Naive B cell (primary cell): ENCODE measurements at regions not wholly inside any gene's neighbourhood (a gene's known extent, or its start where the extent isn't known, plus 50 kb on each side); places are given as distances from the start of the nearest gene placed in this dataset.
A peak's percentile ranks its signal among the peaks of the same experiment; 100 is the strongest.
"Not testable (repeated sequence)": the region's sequence is repeated elsewhere in the genome, so short reads cannot be mapped to it uniquely, and the experiment has no call there.

Source experiments
- ATAC-seq, 2 donors: fragments of 150-1000 bp; cut with Tn5 transposase; 2 replicates each; pipeline ENCODE4 v1.10.0; 2021; ENCODE audit warnings: low read depth in 2 of 2, mild to moderate bottlenecking in 2 of 2, moderate library complexity in 2 of 2
- DNase-seq: peaks from one replicate; pipeline ENCODE4 v3.0.0; 2022
- H3K27ac Mint-ChIP-seq, 6 donors: one replicate each; pipeline ENCODE4 v1.8.0; 2020 to 2022; ENCODE audit warnings: mild to moderate bottlenecking in 6 of 6, mixed read lengths in 6 of 6, moderate library complexity in 5 of 6, inconsistent platforms in 2 of 6
- H3K27me3 Mint-ChIP-seq, 3 donors: one replicate each; pipeline ENCODE4 v1.8.0; 2021 to 2022; ENCODE audit warnings: mixed read lengths in 3 of 3, mild to moderate bottlenecking in 1 of 3
- H3K36me3 Mint-ChIP-seq, 2 donors: one replicate each; pipeline ENCODE4 v1.8.0; 2020 to 2022; ENCODE audit warnings: mixed read lengths in 2 of 2, inconsistent platforms in 1 of 2, mild to moderate bottlenecking in 1 of 2
- H3K4me1 Mint-ChIP-seq, 3 donors: one replicate each; pipeline ENCODE4 v1.8.0; 2020 to 2022; ENCODE audit warnings: mixed read lengths in 3 of 3, inconsistent platforms in 1 of 3, mild to moderate bottlenecking in 1 of 3, moderate library complexity in 1 of 3
- H3K4me3 Mint-ChIP-seq, 8 donors: one replicate each; pipeline ENCODE4 v1.8.0; 2020 to 2022; ENCODE audit warnings: mild to moderate bottlenecking in 8 of 8, mixed read lengths in 8 of 8, moderate library complexity in 8 of 8, inconsistent platforms in 2 of 8
- H3K9me3 Mint-ChIP-seq, 7 donors: one replicate each; pipeline ENCODE4 v1.8.0; 2020 to 2022; ENCODE audit warnings: mixed read lengths in 7 of 7, mild to moderate bottlenecking in 5 of 7, inconsistent platforms in 2 of 7, moderate library complexity in 1 of 7

- H3K9me3 Mint-ChIP-seq = peaks cover 4 to 19% (median 11%) of the 10 kb centered on the region in 7 donors
- H3K27me3 Mint-ChIP-seq = no peaks in the 10 kb centered on the region
- H3K36me3 Mint-ChIP-seq = no peaks in the 10 kb centered on the region
- H3K4me3 Mint-ChIP-seq = no peak overlapping the region
- ATAC-seq (no peak), DNase-seq (no peak)
- H3K4me1 Mint-ChIP-seq = no peaks in the 10 kb centered on the region
- H3K27ac Mint-ChIP-seq = no peak overlapping the region
Observed at GRCh38 chr16:35210681-35211433, 1751.4 kb downstream of the TP53TG3F start.

DNA sequence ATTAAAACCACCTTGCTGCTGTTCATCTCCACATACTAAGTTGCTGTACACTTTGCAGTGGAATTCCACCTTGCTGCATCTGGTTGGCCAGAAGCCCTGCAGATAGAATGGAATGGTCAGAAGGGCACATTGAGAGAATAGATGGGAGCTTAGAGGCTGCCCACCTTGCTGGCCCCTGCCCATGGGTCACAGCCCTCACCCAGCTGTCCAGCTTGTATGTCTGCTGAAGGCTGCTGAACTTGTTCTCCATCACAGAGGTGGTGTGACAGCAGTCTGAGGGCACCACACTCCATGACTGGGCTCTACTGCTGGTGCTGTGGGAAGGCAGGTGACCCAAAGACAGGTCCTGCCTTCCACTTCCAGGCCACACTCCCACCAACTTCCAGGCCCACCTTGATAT is 1755.4 kb downstream of the TP53TG3F start:
- Mint-ChIP-seq H3K9me3 (peaks cover 7 to 21% (median 12%) of the 10 kb centered on the region in 7 donors), H3K27me3 (no peaks in the 10 kb centered on the region), H3K27ac (no peak overlapping the region), H3K4me1 (no peaks in the 10 kb centered on the region), H3K36me3 (no peaks in the 10 kb centered on the region), H3K4me3 (no peak overlapping the region)
- DNase-seq = no peak
- ATAC-seq = no peak

- no peaks in the 10 kb centered on the region for H3K36me3 Mint-ChIP-seq
- H3K27me3 Mint-ChIP-seq = no peaks in the 10 kb centered on the region
- no peak overlapping the region for H3K27ac Mint-ChIP-seq
- H3K9me3 Mint-ChIP-seq = peaks cover 7 to 24% (median 13%) of the 10 kb centered on the region in 7 donors
- no peaks in the 10 kb centered on the region for H3K4me1 Mint-ChIP-seq
- DNase-seq = no peak
- no peak overlapping the region for H3K4me3 Mint-ChIP-seq
- no peak for ATAC-seq
Observed at GRCh38 chr16:35215287-35215686, 1755.9 kb downstream of the TP53TG3F start.

- DNase-seq, H3K27ac Mint-ChIP-seq, H3K4me3 Mint-ChIP-seq, H3K4me1 Mint-ChIP-seq, ATAC-seq, H3K36me3 Mint-ChIP-seq, H3K27me3 Mint-ChIP-seq: not testable (repeated sequence)
- H3K9me3 Mint-ChIP-seq = peaks cover 8 to 27% (median 14%) of the 10 kb centered on the region in 7 donors
Observed at GRCh38 chr16:35216261-35216660, 1756.8 kb downstream of the TP53TG3F start.

DNA sequence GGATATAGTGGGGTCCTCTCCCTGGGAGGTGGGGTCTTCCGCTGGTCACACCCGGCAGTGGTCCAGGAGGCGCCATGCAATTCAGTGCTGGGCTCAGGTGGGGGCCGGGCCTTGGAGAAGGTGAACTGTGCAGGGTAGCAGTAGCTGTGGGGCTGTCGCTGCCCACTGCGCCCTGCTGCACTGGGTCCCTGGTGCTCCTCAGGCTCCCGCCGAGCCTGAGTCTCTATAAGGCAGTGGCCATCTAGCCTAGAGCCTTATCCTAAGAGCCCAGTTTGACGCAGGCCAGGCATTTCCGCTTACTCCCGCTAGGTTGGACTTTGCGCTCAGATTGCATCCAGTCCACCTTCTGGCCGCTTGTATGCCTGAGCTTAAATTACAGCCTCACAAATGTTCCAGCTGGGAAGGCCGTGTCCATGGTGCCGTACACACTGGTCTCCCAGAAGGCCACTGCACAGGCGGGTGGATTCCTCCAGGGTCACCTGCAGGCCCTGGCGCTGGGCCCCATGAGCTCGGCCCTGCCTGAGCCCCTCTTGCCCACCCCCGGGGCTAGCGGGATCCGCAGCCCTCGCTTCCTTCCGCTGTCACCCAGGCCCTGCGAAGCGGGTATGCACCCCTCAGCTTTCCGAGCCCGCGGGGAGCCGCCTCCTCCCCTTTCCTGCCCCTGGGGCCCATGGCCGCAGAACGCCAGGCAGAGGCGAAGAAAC is 1762.2 kb downstream of the TP53TG3F start:
- ATAC-seq = no peak
- Mint-ChIP-seq H3K9me3 (peaks cover 11 to 29% (median 17%) of the 10 kb centered on the region in 7 donors), H3K27me3 (no peaks in the 10 kb centered on the region), H3K27ac (no peak overlapping the region), H3K4me1 (no peaks in the 10 kb centered on the region), H3K36me3 (peaks cover 0 to 7% of the 10 kb centered on the region in 2 donors), H3K4me3 (no peak overlapping the region)
- no peak for DNase-seq

DNA sequence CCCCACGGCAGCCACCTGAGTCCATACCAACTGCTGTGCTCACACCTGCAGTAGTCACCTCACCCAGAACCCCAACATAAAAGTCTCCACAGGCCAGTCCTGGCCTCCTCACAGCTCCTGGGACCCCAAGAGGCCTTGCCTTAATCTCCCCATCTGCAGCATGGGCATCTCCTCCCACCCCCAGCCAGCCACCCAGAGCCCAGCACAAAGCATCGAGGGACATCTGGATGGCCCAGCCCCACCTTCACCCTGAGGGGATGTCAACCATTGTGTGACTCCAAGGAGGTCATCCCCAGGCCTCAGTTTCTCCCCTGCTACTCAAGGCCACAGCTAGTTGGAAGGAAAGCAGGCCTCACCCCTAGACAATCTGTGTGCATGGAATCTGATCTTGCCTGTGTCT is 1775.3 kb downstream of the TP53TG3F start:
- ATAC-seq (no peak), DNase-seq (no peak)
- H3K36me3 Mint-ChIP-seq = no peaks in the 10 kb centered on the region
- H3K9me3 Mint-ChIP-seq = peaks cover 3 to 26% (median 12%) of the 10 kb centered on the region in 7 donors
- H3K4me1 Mint-ChIP-seq = no peaks in the 10 kb centered on the region
- no peaks in the 10 kb centered on the region for H3K27me3 Mint-ChIP-seq
- H3K27ac Mint-ChIP-seq = peak overlapping the region in 1 of 6 donors; percentile 61
- no peak overlapping the region for H3K4me3 Mint-ChIP-seq

DNA sequence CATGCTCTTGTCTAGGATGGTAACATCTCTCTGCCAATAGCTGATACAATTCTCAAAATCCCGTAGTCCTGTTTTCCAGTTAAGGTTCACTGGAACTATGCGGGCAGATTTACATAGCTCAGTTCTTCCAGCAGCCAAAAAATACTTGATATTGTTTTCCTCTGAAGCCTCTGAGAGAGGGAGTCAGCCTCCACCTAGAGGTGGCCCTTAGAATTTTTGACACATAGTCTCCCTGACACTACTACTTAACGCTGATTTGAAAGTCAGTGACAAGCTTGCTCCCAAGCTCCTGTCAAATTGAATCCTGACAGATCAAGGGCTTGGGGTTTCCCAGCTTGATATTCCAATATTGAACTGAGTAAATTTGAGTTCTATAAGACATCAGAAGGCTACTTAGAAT is 1780.1 kb downstream of the TP53TG3F start:
- Mint-ChIP-seq H3K36me3 (no peaks in the 10 kb centered on the region), H3K9me3 (peaks cover 4 to 23% (median 12%) of the 10 kb centered on the region in 7 donors), H3K4me1 (no peaks in the 10 kb centered on the region), H3K27me3 (no peaks in the 10 kb centered on the region), H3K4me3 (no peak overlapping the region), H3K27ac (no peak overlapping the region)
- ATAC-seq = no peak
- no peak for DNase-seq

DNA sequence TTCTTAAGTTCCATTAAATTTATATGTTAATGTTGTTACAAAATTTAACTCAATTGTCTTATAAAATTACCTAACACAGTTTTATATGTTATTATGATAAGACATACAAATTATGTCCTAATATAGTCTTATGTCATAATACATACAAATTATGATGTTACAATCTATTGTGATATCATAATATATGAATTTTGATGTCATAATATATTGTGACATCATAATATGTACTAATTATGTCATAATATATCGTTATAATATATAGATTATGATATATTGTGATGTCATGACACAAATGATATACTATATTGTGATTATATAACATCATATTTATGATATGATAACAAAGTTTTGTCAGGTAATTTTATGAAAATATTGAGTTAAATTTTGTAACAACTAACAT is 1789.6 kb downstream of the TP53TG3F start:
- no peak overlapping the region for H3K27ac Mint-ChIP-seq
- H3K36me3 Mint-ChIP-seq = no peaks in the 10 kb centered on the region
- ATAC-seq = no peak
- no peaks in the 10 kb centered on the region for H3K27me3 Mint-ChIP-seq
- H3K4me1 Mint-ChIP-seq = no peaks in the 10 kb centered on the region
- H3K9me3 Mint-ChIP-seq = peaks cover 2 to 30% (median 14%) of the 10 kb centered on the region in 7 donors
- DNase-seq = no peak
- H3K4me3 Mint-ChIP-seq = no peak overlapping the region

DNA sequence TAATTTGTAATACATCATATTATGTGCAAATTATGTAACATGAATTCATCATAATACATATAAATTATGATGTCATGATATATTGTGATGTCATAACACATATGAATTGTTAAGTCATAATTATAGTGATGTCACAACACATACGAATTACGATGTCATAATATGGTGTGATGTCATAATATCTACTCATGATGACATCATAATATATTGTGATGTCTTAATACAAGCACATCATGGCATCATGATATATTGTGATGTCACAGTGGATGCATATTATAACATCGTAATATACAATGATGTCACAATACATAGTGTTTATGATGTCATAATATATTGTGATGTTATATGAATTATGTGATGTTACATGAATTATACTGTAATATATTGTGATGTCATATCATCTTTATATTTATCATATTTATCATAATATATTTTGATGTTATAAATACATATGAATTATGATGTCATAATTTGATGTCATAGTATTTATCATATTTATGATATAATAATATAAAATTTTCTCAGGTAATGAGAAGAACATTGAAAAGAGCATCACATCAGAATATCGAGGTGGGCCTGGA is 1793.0 kb downstream of the TP53TG3F start:
- H3K27me3 Mint-ChIP-seq = no peaks in the 10 kb centered on the region
- H3K27ac Mint-ChIP-seq = no peak overlapping the region
- no peaks in the 10 kb centered on the region for H3K4me1 Mint-ChIP-seq
- no peaks in the 10 kb centered on the region for H3K36me3 Mint-ChIP-seq
- peaks cover 6 to 37% (median 15%) of the 10 kb centered on the region in 7 donors for H3K9me3 Mint-ChIP-seq
- ATAC-seq (no peak), DNase-seq (no peak)
- no peak overlapping the region for H3K4me3 Mint-ChIP-seq

GRCh38 chr16:35255186-35255803 is 1795.9 kb downstream of the TP53TG3F start:
- ATAC-seq (no peak), DNase-seq (no peak)
- Mint-ChIP-seq H3K4me3 (no peak overlapping the region), H3K4me1 (no peaks in the 10 kb centered on the region), H3K27ac (no peak overlapping the region), H3K9me3 (peaks cover 8 to 42% (median 23%) of the 10 kb centered on the region in 7 donors), H3K36me3 (no peaks in the 10 kb centered on the region), H3K27me3 (no peaks in the 10 kb centered on the region)

DNA sequence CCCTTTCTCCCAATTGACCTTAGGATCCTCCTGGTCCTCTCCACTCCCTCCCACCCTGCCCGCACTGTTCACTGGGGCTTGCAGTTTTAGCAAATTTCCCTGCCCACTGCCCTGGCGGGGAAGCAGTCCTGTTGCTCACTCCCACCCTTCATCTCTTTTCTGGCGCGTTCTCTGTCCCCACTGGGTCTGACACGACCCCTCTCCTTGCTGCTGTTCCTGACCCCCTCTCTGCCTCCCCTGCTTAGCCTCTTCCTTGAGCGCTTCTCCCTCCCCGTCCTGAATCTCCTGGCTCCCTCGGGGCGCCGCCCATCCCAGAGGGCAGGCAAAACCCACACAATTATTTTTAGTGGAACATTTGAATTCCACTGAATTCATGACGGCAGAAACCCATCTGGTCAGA is 1796.4 kb downstream of the TP53TG3F start:
- peaks cover 8 to 42% (median 23%) of the 10 kb centered on the region in 7 donors for H3K9me3 Mint-ChIP-seq
- no peak for DNase-seq
- ATAC-seq = no peak
- H3K4me3 Mint-ChIP-seq = no peak overlapping the region
- no peaks in the 10 kb centered on the region for H3K27me3 Mint-ChIP-seq
- no peaks in the 10 kb centered on the region for H3K4me1 Mint-ChIP-seq
- no peaks in the 10 kb centered on the region for H3K36me3 Mint-ChIP-seq
- H3K27ac Mint-ChIP-seq = no peak overlapping the region

DNA sequence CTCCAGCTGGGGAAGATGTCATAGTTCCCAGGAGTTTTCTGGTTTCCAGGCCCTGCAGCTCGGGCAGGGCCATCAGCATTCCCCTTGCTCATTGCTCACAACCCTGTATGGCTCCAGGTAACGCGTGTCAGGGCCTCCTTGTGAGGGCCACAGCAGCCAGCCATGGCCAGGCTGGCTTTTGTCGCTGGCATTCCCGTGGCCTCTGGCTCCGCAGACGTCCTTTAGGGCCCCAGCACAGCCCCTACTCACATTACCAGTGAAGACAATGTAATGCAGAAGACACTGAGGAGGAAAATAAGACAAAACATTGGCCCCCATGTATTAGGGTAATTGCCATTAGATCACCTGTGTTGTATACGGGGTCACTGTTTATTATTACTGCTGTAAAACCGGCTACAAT is 1799.0 kb downstream of the TP53TG3F start:
- Mint-ChIP-seq H3K27ac (no peak overlapping the region), H3K9me3 (peaks cover 8 to 32% (median 17%) of the 10 kb centered on the region in 7 donors), H3K27me3 (no peaks in the 10 kb centered on the region), H3K36me3 (no peaks in the 10 kb centered on the region), H3K4me3 (no peak overlapping the region), H3K4me1 (no peaks in the 10 kb centered on the region)
- no peak for ATAC-seq
- no peak for DNase-seq

DNA sequence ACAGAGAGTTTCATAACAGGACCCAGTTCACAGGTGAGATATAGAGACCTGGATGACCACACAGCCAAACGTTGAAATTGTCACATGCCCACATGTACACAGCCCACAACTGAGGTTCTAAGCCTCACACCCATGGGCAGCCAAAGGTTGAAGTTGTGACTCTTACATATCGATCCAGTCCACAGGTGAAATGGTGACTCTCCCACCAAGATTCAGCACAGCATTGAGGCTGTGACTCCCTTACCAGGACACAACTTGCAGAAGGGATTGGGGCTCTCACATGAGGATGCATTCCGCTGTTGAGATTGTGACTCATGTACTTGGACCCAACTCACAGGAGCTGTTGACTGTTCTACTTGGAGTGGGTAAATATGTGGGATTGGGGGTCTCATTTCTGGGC is 1836.4 kb downstream of the TP53TG3F start:
- no peaks in the 10 kb centered on the region for H3K4me1 Mint-ChIP-seq
- ATAC-seq (no peak), DNase-seq (no peak)
- H3K36me3 Mint-ChIP-seq = no peaks in the 10 kb centered on the region
- peaks cover 8 to 34% (median 13%) of the 10 kb centered on the region in 7 donors for H3K9me3 Mint-ChIP-seq
- H3K27ac Mint-ChIP-seq = no peak overlapping the region
- H3K4me3 Mint-ChIP-seq = no peak overlapping the region
- H3K27me3 Mint-ChIP-seq = no peaks in the 10 kb centered on the region
